ENCODE measurements at regions not wholly inside any gene's neighbourhood (a gene's known extent, or its start where the extent isn't known, plus 50 kb on each side); places are given as distances from the start of the nearest gene placed in this dataset.

DNA sequence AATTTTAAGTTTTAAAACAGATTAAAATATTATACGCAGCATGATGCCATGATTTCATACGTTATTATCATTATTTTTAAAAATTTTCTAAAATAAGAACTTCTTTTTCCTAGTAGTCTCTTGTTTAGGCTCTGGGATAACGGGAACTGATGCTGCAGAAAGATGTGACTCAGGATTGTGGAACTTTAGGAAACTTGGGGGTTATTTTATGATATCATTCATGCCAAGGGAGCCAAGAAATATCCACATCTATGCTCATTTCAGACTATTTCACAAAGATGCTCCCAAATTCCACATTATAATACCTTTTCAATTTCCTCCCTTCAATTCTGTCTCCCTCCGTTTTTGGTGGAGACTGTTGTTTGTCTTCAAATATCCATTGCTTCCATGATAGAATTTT is 236.4 kb downstream of the HS3ST3A1 start:
- Histone ChIP-seq H3K4me2 (replicated peaks; ENCODE audit: extremely low read depth, low read length, poor library complexity, severe bottlenecking) (no peak overlapping the region), H3K9me3 (replicated peaks in 1 of 2; ENCODE audit: control insufficient read depth in 1 of 2, insufficient read depth in 1 of 2, low read length in 2 of 2) (no peaks in the 10 kb centered on the region), H3K27ac (ENCODE audit: low read depth in 1 of 2, low read length in 2 of 2) (no peak overlapping the region), H3K4me3 (replicated peaks in 1 of 3; ENCODE audit: low read depth in 2 of 3, low read length in 3 of 3) (no peak overlapping the region), H3K36me3 (replicated peaks in 1 of 2; ENCODE audit: control insufficient read depth in 1 of 2, insufficient read depth in 2 of 2, low read length in 2 of 2) (no peaks in the 10 kb centered on the region), H2AFZ (ENCODE audit: insufficient read depth, low read depth, low read length, poor library complexity, severe bottlenecking) (no peak overlapping the region), H4K20me1 (ENCODE audit: insufficient read depth, low read length) (no peaks in the 10 kb centered on the region), H3K9ac (ENCODE audit: insufficient read depth, low read length, poor library complexity, severe bottlenecking) (no peak overlapping the region), H3K79me2 (ENCODE audit: insufficient read depth, low read length) (no peaks in the 10 kb centered on the region), H3K27me3 (ENCODE audit: control insufficient read depth in 2 of 2, insufficient read depth in 2 of 2, low read length in 2 of 2) (no peaks in the 10 kb centered on the region), H3K4me1 (ENCODE audit: control insufficient read depth in 1 of 2, insufficient read depth in 2 of 2, low read length in 2 of 2) (no peaks in the 10 kb centered on the region)
- TF ChIP-seq, protein P1, sequence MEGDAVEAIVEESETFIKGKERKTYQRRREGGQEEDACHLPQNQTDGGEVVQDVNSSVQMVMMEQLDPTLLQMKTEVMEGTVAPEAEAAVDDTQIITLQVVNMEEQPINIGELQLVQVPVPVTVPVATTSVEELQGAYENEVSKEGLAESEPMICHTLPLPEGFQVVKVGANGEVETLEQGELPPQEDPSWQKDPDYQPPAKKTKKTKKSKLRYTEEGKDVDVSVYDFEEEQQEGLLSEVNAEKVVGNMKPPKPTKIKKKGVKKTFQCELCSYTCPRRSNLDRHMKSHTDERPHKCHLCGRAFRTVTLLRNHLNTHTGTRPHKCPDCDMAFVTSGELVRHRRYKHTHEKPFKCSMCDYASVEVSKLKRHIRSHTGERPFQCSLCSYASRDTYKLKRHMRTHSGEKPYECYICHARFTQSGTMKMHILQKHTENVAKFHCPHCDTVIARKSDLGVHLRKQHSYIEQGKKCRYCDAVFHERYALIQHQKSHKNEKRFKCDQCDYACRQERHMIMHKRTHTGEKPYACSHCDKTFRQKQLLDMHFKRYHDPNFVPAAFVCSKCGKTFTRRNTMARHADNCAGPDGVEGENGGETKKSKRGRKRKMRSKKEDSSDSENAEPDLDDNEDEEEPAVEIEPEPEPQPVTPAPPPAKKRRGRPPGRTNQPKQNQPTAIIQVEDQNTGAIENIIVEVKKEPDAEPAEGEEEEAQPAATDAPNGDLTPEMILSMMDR (IDR thresholded peaks at IDR 0.05), result no peak
- Mint-ChIP-seq H3K4me3 (no peak overlapping the region), H3K36me3 (no peaks in the 10 kb centered on the region), H3K27ac (no peak overlapping the region), H3K4me1 (no peaks in the 10 kb centered on the region), H3K27me3 (ENCODE audit: low read depth in 3 of 3) (peaks cover 0 to 2% (median 0%) of the 10 kb centered on the region in 3 donors), H3K9me3 (peaks cover 0 to 2% (median 0%) of the 10 kb centered on the region in 7 donors)
- intact Hi-C loops (cut with micrococcal nuclease), result no loop called here
- no peak for DNase-seq
- no CpG with 5 or more reads among the region's 4 CpGs for WGBS (ENCODE audit: insufficient coverage)

GRCh38 chr17:13363771-13364170 is 238.0 kb downstream of the HS3ST3A1 start:
- 80% methylated on average over 1 of the region's 1 CpG for WGBS (ENCODE audit: insufficient coverage)
- H3K4me3 Mint-ChIP-seq, result no peak overlapping the region

More at GRCh38 chr17:13363771-13364170, 238.0 kb downstream of the HS3ST3A1 start:
- intact Hi-C loops (cut with micrococcal nuclease), result no loop called here
- Mint-ChIP-seq H3K9me3 (peaks cover 0 to 2% (median 0%) of the 10 kb centered on the region in 7 donors), H3K27ac (no peak overlapping the region), H3K36me3 (no peaks in the 10 kb centered on the region), H3K27me3 (ENCODE audit: low read depth in 3 of 3) (peaks cover 0 to 2% (median 0%) of the 10 kb centered on the region in 3 donors), H3K4me1 (no peaks in the 10 kb centered on the region)
- DNase-seq, result no peak
- TF ChIP-seq, protein P1 (IDR thresholded peaks at IDR 0.05), result no peak
- no peaks in the 10 kb centered on the region for H3K27me3 ChIP-seq (ENCODE audit: control insufficient read depth in 2 of 2, insufficient read depth in 2 of 2, low read length in 2 of 2)
- no peaks in the 10 kb centered on the region for H3K36me3 ChIP-seq (replicated peaks in 1 of 2; ENCODE audit: control insufficient read depth in 1 of 2, insufficient read depth in 2 of 2, low read length in 2 of 2)
- no peak overlapping the region for H3K4me2 ChIP-seq (replicated peaks; ENCODE audit: extremely low read depth, low read length, poor library complexity, severe bottlenecking)
- no peak overlapping the region for H2AFZ ChIP-seq (ENCODE audit: insufficient read depth, low read depth, low read length, poor library complexity, severe bottlenecking)
- H3K79me2 ChIP-seq (ENCODE audit: insufficient read depth, low read length), result no peaks in the 10 kb centered on the region
- no peak overlapping the region for H3K27ac ChIP-seq (ENCODE audit: low read depth in 1 of 2, low read length in 2 of 2)
- no peaks in the 10 kb centered on the region for H3K4me1 ChIP-seq (ENCODE audit: control insufficient read depth in 1 of 2, insufficient read depth in 2 of 2, low read length in 2 of 2)
- no peaks in the 10 kb centered on the region for H4K20me1 ChIP-seq (ENCODE audit: insufficient read depth, low read length)
- H3K9ac ChIP-seq (ENCODE audit: insufficient read depth, low read length, poor library complexity, severe bottlenecking), result no peak overlapping the region
- no peaks in the 10 kb centered on the region for H3K9me3 ChIP-seq (replicated peaks in 1 of 2; ENCODE audit: control insufficient read depth in 1 of 2, insufficient read depth in 1 of 2, low read length in 2 of 2)
- no peak overlapping the region for H3K4me3 ChIP-seq (replicated peaks in 1 of 3; ENCODE audit: low read depth in 2 of 3, low read length in 3 of 3)

All from CD14-positive monocyte (primary cell).